HUES48 (cell line): ENCODE measurements at regions not wholly inside any gene's neighbourhood (a gene's known extent, or its start where the extent isn't known, plus 50 kb on each side); places are given as distances from the start of the nearest gene placed in this dataset.
A peak's percentile ranks its signal among the peaks of the same experiment; 100 is the strongest.
"Not testable (repeated sequence)": the region's sequence is repeated elsewhere in the genome, so short reads cannot be mapped to it uniquely, and the experiment has no call there.

ENCODE experiments used
- H3K27ac ChIP-seq: one replicate; pipeline ENCODE4 v1.7.0; 2013; ENCODE audit warnings: low read depth, low read length, inconsistent platforms
- H3K27me3 ChIP-seq: 2 replicates; pipeline ENCODE4 v1.6.1; 2013; ENCODE audit warnings: mild to moderate bottlenecking, low read length; ENCODE audit not compliant: control insufficient read depth, insufficient read depth
- H3K36me3 ChIP-seq: 2 replicates; pipeline ENCODE4 v1.6.1; 2013; ENCODE audit warnings: low read length; ENCODE audit not compliant: control insufficient read depth, insufficient read depth
- H3K4me1 ChIP-seq: 2 replicates; pipeline ENCODE4 v1.6.1; 2013; ENCODE audit warnings: mild to moderate bottlenecking, low read length; ENCODE audit not compliant: control insufficient read depth, insufficient read depth
- H3K4me3 ChIP-seq: 2 replicates; pipeline ENCODE4 v1.5.1; 2013; ENCODE audit warnings: mild to moderate bottlenecking, low read depth, low read length
- H3K9ac ChIP-seq: 2 replicates; pipeline ENCODE4 v1.6.1; 2013; ENCODE audit warnings: mild to moderate bottlenecking, low read depth, low read length, moderate library complexity
- H3K9me3 ChIP-seq: 2 replicates; pipeline ENCODE4 v1.6.1; 2013; ENCODE audit warnings: low read length; ENCODE audit not compliant: control insufficient read depth, insufficient read depth

DNA sequence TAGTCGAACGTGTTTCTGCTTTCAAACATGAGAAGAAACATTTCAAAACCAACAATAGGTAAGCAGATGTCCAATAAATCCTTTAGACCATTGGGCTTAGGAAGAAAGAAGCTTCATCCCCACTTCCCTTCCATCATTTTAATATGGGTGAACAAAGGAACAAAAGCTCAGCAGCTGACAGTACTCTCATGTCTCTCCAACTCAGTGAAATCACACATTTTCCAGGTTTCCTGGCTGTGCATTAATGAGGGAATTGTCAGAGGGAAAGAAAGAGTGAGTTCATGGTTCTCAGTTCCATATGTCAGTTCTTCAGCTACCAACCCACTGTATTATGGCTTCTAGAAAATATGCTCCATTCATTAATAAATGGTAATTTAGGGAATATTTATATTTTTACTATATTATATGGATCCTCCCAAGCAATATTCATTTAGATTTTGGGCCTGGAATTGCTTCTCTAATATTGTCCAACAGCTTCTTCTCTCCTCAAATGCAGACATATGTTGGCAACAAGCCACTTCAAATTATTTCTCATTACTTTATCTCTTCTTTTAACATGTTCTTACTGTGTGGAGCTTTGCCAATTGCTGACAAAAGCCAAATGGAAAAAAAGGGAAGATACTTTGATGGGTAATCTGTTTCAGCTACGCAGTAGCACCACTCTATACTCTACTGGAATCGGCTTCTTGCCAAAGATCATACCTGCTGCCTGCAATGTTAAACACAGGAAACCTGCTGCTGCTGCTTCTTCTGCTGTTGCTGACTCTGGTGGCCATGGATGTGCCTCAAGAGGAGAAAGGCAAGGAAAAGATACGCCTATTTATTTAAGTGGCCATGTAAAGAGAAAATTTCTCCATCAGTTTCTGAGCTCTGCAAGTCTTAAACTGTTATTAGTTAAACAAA lies 1757.6 kb downstream of the ARAP2 start:
- Histone ChIP-seq H3K4me3 (no peak overlapping the region), H3K9me3 (no peaks in the 10 kb centered on the region), H3K27ac (no peak overlapping the region), H3K36me3 (no peaks in the 10 kb centered on the region), H3K27me3 (no peaks in the 10 kb centered on the region), H3K9ac (no peak overlapping the region), H3K4me1 (peaks cover 2% of the 10 kb centered on the region; the same call in 1 of the 2 replicates)

DNA sequence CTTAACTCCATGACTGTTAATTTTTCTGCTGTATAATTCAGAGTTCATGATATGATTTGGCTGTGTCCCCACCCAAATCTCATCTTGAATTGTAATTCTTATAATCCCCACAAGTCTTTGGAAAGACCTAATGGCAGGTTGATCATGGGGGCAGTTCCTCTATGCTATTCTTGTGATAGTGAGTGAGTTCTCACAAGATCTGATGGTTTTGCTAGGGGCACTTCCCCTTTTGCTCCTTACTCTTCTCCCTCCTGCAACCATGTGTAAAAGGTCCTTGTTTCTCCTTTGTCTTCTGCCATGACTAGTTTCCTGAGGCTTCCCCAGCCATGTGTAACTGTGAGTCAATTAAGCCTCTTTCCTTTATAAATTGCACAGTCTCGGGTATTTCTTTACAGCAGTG lies 1751.9 kb downstream of the ARAP2 start:
- H3K4me1 ChIP-seq, result no peaks in the 10 kb centered on the region
- H3K27ac ChIP-seq, result no peak overlapping the region
- no peak overlapping the region for H3K9ac ChIP-seq
- H3K4me3 ChIP-seq, result no peak overlapping the region
- H3K9me3 ChIP-seq, result no peaks in the 10 kb centered on the region; the same call in 1 of the 2 replicates
- H3K36me3 ChIP-seq, result no peaks in the 10 kb centered on the region
- no peaks in the 10 kb centered on the region for H3K27me3 ChIP-seq

DNA sequence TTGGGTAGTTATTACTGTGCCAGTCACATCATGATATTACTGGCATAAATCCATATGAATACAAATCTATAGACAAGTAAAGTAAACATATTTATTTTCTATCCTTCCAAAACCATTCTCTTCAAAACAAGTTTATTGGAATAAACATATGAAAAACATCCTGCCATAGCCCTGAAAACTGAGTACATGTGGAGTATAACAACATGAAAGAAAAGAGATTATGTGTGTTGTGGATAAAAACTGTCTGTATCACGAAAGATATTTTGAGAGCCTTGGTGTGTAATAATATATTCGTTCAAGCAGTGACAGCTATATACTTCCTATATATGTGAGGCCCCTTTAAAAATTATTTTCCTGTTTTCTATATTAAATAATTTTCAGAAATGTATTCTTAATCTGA lies 1742.2 kb downstream of the ARAP2 start:
- H3K36me3 ChIP-seq, result no peaks in the 10 kb centered on the region
- no peak overlapping the region for H3K9ac ChIP-seq
- H3K4me3 ChIP-seq, result no peak overlapping the region
- H3K27ac ChIP-seq, result no peak overlapping the region
- H3K9me3 ChIP-seq, result peaks cover 2% of the 10 kb centered on the region; the same call in 1 of the 2 replicates
- no peaks in the 10 kb centered on the region for H3K27me3 ChIP-seq
- H3K4me1 ChIP-seq, result no peaks in the 10 kb centered on the region

DNA sequence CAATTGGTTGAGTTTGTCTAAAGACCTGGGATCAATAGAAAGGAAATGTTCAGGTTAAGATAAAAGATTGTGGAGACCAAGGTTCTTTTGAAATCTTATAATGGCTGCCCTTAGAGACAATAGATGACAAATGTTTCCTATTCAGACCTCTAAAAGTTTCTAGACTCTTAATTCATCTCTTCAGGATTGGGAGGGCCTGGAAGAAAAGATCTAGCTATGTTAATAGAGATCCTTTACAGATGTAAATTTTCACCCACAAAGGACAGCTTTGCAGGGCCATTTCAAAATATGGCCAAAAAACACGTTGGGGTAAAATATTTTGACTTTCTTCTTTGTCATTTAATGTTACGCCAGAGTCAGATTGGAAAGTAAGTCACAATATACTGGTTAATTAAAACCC lies 1739.6 kb downstream of the ARAP2 start:
- H3K9me3 ChIP-seq, result peaks cover 21% of the 10 kb centered on the region
- not testable (repeated sequence) for H3K4me1 ChIP-seq, H3K4me3 ChIP-seq, H3K36me3 ChIP-seq, H3K27ac ChIP-seq, H3K9ac ChIP-seq, H3K27me3 ChIP-seq

DNA sequence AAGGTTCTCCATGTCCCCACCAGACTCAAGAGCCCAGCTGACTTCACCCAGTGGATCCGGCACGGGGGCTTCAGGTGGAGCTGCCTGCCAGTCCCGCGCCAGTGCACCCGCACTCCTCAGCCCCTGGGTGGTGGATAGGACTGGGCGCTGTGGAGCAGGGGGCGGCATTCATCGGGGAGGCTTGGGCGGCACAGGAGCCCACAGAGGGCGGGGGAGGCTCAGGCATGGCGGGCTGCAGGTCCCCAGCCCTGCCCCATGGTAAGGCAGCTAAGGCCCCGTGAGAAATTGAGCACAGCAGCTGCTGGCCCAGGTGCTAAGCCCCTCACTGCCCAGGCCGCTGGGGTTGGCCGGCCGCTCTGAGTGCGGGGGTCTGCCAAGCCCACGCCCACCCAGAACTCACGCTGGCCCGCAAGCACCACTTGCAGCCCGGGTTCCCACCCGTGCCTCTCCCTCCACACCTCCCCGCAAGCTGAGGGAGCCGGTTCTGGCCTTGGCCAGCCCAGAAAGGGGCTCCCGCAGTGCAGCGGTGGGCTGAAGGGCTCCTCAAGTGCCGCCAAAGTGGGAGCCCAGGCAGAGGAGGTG lies 1737.7 kb downstream of the ARAP2 start:
- not testable (repeated sequence) for H3K27ac ChIP-seq, H3K27me3 ChIP-seq, H3K4me3 ChIP-seq, H3K9ac ChIP-seq, H3K4me1 ChIP-seq, H3K36me3 ChIP-seq
- H3K9me3 ChIP-seq, result peaks cover 23% of the 10 kb centered on the region

DNA sequence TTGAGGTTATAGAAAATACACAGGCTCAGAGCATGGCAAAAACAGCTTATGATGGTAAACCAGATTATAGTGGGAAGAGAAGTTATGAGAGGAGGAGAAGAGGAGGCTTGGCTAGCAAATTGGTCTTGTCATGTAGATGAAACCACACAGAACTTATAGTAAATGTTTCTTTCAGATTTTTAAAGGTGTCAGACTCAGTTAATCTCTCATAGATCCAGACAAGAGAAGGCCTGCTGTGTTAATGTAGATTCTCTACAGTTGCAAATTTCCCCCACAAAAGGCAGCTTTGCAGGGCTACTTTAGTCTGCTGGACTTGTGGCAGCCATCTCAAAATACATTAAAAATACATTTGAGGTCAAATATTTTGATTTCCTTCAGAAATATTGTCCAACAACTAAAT lies 1731.7 kb downstream of the ARAP2 start:
- Histone ChIP-seq H3K4me1 (peaks cover 17% of the 10 kb centered on the region), H3K4me3 (peak overlapping the region; percentile 17; the same call in 1 of the 2 replicates), H3K36me3 (no peaks in the 10 kb centered on the region), H3K27me3 (no peaks in the 10 kb centered on the region), H3K9me3 (peaks cover 16% of the 10 kb centered on the region), H3K27ac (peak overlapping the region; percentile 89), H3K9ac (no peak overlapping the region)

DNA sequence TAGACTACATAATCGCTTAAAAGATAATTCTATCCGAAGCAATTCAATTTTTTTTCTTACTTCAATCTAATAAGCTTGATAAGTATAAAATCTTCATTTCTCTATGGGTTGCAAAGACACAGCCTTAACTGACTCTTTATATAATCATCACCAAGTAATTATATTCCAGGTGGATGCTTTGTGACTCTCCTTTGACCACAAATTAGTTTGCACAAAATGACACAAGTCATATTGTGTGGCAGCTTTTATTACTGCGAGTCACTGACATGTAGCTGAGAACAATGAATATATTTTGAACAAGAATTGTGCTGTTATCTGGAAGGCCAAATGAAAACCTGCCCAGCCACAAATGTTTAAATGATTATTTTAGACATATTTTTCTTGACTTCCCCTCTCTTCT lies 1727.8 kb downstream of the ARAP2 start:
- Histone ChIP-seq H3K27ac (no peak overlapping the region), H3K4me3 (no peak overlapping the region), H3K36me3 (no peaks in the 10 kb centered on the region), H3K4me1 (peaks cover 17% of the 10 kb centered on the region), H3K9me3 (no peaks in the 10 kb centered on the region), H3K27me3 (no peaks in the 10 kb centered on the region), H3K9ac (no peak overlapping the region)

DNA sequence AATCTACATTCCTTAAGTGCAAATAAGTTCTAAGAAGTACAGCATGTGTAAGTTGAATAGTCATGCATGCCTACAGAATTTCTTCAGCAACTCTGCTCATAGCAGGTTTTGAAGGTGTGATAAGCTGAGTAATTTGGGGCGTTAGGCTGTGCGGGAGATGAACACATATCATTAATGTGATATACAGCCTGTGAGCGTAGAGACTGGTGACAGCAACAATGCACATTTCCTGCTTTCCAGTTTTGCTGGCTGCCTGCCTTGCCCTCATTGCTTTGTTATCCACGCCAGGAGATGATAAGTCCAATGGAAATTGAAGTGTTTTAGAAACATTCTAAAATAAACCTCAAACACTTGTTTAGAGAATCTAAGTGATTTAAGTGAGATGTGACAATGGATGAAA lies 1709.4 kb downstream of the ARAP2 start:
- Histone ChIP-seq H3K27ac (no peak overlapping the region), H3K36me3 (no peaks in the 10 kb centered on the region), H3K4me3 (no peak overlapping the region), H3K4me1 (no peaks in the 10 kb centered on the region), H3K27me3 (no peaks in the 10 kb centered on the region), H3K9me3 (no peaks in the 10 kb centered on the region), H3K9ac (no peak overlapping the region)

DNA sequence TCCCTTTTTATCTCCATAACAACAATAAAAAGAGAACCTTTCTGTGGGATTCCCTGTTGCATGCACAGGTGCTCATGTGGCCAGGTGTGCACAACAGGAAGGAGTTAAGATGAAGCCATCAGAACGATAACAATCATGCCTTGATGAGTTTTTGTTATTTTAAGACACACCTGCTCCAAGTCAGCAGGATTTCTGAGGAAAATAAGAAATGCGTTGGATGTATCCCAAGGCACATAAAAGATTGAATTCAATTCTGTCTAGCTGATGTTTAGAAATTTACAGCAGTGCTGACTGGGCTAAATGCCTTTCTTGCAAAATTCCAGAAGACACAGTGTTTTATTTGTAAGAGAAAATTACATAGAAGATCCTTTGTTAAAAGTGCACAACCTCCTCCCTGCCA lies 1678.2 kb downstream of the ARAP2 start:
- Histone ChIP-seq H3K4me1 (no peaks in the 10 kb centered on the region), H3K9ac (no peak overlapping the region), H3K27me3 (no peaks in the 10 kb centered on the region), H3K4me3 (no peak overlapping the region), H3K36me3 (no peaks in the 10 kb centered on the region), H3K27ac (no peak overlapping the region), H3K9me3 (no peaks in the 10 kb centered on the region)

DNA sequence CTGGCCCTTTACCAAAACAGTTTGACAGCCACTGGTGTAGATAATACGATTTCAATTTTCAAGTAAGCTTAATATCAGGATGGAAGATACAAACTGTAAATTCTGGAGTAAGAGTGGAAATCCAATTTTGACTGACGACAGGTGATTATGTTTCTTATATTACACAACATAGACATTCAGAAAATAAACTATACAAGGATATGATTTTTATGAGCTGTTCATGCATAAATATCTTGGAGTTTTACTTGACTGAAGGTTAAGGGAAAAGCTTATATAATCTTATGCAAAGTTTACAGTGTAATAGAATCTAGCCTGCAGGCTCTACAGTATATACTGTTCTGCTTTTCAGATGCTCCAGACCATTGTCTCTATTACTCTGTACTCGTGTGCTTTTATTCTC lies 1672.3 kb downstream of the ARAP2 start:
- Histone ChIP-seq H3K27ac (no peak overlapping the region), H3K27me3 (no peaks in the 10 kb centered on the region), H3K9ac (no peak overlapping the region), H3K4me1 (peaks cover 8% of the 10 kb centered on the region), H3K9me3 (no peaks in the 10 kb centered on the region), H3K4me3 (no peak overlapping the region), H3K36me3 (no peaks in the 10 kb centered on the region)

DNA sequence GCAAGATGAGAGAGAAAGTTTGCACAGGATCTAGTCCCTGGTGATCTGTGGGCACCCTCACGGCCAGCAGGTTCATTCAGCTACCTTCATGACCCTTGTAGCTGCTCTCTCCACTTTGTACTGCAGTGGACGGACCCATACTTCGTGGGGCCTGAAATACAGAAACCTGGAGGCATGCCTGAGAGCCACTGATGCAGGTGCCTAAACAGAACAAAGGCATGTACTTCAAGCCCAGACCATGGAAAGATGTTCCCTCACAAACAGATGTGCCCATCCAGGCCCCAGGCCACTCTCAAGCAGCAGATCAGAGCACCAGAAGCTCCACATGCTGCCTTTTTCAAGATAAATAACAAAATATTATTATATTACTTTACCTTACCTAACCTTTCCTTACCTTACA lies 1629.0 kb downstream of the ARAP2 start:
- Histone ChIP-seq H3K9ac (no peak overlapping the region), H3K4me3 (no peak overlapping the region), H3K9me3 (no peaks in the 10 kb centered on the region), H3K27ac (no peak overlapping the region), H3K36me3 (no peaks in the 10 kb centered on the region), H3K4me1 (peaks cover 15% of the 10 kb centered on the region), H3K27me3 (no peaks in the 10 kb centered on the region)
